HG03565 (cell line): ENCODE measurements at regions not wholly inside any gene's neighbourhood (a gene's known extent, or its start where the extent isn't known, plus 50 kb on each side); places are given as distances from the start of the nearest gene placed in this dataset.

Experiments used
- ATAC-seq: cut with Tn5 transposase; IDR thresholded peaks from one replicate; pipeline ENCODE4 v1.9.1; 2021; ENCODE audit warnings: mild to moderate bottlenecking, moderate library complexity; ENCODE audit not compliant: unreplicated experiment

DNA sequence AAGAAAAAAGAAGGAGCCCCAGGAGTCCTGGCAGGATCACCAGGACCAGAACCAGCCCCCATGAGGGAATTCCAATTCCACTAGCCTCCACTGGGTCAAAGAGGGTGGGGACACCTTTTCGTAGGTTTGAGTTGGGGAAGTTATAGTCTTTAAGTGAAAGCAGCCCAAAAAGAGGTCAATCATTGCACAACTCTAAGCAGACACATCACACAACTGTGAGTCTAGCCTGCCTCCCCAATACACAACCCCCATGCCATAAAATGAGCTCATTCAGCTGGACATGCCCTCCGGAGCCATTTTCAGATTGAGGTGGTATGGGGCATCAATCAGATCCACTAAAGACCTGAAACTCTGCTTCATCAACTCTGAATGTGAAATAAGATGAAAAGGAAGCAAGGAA is 179.9 kb downstream of the NPHP4 start:
- ATAC-seq, result no peak

DNA sequence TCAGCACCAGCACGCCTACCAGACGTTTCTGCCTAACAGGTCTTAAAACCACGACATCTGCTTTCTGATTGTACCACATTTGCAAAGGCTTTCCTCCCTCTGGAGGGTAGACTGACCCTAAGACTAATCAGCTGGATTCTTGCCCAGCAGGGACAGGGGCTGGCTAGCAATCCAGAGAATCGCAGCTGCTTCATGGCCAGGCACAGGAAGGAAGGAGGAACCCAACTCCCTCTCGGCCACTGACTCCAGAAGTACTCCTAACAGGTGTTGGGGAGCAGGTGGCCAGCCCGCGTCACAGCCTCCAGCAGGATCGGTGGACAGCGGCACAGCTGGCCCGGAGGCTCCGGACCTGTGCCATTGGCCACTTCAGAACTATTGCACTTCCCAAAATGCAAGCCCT is 180.8 kb downstream of the NPHP4 start:
- ATAC-seq, result no peak

DNA sequence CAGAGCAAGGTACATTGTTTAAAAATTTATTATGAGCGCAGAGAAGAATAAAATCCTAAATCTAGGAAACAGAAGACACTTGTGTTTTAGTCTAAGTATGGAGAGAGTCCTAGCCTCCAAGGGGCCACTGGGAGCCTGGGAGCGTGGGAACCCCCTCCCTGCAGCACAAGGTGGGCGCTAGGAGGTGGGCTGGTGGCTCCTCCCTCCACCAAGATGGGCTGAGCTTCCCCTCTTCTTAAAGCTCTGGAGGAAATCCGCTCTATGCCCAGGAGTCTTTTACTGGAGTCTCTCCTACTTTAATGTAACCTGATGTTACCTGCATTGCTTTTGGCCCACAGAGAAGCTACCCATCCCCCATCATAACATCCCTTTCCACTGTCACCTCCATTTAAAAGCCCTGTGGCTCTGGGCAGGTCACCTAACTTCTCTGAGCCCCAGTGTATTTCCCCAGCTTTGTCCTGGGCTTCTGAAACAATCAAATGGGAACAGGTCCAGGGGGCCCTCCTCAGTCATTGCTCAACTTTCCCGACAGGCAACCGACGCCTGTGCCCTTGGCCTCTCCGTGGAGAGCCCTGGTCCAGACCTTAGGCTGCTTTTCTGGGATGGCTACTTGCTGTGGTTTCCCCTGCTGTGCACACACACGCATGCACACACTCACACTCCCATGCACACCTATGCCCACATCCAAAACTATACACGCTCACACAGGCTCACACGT is 181.5 kb downstream of the NPHP4 start:
- ATAC-seq, result no peak

DNA sequence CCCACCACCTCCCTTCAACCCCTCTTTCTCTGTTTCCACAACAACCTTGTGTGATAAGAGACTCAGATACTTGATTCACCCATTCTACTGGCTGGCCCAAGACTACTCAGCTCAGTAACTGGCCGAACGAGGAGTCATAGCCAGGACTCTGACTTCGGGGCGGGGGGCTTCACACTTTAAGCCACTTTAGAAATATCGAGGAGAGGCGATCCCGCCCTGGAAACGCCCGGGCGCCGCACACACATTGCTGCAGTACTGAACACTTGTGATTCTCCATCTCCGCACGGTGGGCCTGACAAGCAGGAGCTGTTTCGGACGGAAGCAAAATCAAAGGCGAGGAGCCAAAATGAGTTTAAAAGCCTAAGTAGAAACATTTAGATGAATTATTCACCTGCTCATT is 182.1 kb downstream of the NPHP4 start:
- ATAC-seq, result no peak

DNA sequence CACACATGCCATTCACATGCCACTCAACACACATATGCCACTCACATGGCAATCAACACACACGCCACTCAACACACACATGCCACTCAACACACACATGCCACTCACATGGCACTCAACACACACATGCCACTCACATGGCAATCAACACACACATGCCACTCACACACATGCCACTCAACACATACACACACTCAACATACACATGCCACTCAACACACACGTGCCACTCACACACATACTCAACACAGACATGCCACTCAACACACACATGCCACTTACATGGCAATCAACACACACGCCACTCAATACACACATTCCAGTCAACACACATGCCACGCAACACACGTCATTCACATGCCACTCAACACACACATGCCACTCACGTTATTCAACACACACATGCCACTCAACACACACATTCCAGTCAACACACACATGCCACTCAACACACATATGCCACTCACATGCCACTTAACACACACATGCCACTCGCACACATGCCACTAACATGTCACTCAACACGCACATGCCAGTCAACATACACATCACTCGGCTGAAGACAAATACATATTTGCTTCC is 182.9 kb downstream of the NPHP4 start:
- ATAC-seq, result no peak

DNA sequence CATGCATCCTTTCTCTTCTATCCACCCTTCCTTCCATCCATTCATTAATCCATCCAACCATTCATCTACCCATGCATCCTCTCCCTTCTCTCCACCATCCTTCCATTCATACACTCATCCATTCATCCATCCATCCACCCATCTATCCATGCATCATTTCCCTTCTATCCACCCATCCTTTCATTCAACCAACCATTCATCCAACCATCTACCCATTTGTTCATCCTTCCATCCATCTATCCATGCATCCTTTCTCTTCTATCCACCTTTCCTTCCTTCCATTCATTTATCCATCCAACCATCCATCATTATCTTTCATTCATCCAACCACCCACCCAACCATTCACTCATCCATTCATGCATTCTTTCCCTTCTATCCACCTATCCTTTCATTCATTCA is 188.4 kb downstream of the NPHP4 start:
- no peak for ATAC-seq

DNA sequence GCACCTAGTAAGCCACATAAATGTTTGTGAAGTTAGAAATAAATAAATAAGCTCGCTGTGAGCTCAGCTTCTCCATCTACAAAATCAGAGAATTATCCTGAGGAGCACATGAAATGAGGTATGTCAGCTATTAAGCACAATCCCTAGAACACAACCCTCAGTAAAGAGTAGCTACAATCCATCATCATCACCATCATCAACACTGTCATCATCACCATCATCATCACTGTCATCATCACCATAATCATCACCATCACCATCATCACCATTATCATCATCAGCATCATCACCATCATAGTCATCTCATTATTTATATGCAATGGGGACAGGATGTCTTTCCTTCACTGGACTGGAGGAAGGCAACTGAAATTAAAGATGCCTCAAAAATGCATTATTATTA is 189.6 kb downstream of the NPHP4 start:
- no peak for ATAC-seq

DNA sequence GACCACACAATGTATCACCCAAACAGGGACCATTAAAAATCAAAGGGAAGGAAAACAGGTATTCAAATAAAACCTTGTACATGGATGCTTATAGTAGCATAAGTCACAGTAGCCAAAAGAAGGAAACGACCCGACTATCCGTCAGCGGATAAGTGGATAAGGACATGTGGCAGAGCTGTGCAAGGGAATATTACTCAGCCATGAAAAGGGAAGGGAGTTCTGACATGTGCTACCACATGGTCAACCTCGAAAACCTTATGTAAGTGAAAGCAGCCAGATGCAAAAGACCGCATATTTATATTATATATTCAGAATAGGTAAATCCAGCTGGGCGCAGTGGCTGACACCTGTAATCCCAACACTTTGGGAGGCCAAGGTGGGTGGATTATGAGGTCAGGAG is 193.3 kb downstream of the NPHP4 start:
- ATAC-seq, result no peak

DNA sequence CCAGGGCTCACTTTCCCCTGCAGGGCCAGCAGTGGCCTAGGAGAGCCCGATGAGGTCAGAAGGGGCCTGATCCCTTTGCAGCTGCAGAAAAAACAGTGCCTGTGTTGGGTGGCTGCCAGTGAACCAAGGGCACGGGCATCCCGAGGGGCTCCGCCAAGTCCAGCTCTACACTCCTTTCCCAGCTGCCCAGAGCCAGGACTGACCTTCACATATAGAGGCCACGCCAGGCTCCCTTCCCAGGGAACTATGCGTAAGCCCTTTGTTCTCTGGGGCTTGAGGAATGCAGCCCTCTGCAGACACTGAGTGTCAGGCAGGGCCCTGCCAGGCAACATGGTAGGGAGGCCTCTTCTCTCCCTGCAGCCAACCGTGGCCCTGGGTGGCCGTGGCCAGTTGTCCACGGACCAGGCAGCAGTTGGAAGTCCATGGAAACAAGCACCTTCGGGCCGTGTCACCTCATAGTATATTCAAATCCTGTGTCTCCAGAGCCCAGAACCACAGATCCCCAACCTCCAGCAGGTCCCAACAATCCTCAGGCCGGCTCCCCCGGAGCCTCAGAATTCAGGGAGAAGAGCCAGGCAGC is 194.0 kb downstream of the NPHP4 start:
- ATAC-seq, result no peak

DNA sequence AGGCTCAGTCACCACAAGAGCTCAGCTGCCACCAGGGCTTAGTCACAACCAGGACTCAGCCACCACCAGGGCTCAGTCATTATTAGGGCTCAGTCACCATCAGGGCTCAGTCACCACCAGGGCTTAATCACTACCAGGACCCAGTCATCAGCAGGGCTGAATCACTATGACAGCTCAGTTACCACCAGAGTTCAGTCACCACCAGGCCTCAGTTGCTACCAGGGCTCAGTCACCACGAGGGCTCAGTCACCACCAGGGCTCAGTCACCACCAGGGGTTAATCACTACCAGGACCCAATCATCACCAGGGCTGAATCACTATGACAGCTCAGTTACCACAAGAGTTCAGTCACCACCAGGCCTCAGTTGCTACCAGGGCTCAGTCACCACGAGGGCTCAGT is 196.2 kb downstream of the NPHP4 start:
- ATAC-seq, result no peak

DNA sequence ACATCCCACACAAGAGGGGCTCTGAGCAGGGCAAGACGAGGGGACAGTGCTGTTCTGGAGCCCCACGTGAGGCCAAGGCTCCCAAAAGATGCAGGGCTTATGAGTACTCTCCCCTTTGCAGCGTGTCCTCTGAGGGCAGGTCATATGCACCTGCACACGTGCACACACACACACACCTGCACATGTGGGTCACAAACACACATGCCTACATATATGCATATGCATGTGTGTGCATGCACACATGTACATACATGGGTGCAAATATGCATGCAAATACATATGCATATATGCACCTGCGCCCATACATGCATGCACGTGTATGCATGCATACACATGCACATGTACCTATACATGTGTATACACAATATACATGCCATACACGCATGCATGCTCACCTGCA is 197.9 kb downstream of the NPHP4 start:
- no peak for ATAC-seq

DNA sequence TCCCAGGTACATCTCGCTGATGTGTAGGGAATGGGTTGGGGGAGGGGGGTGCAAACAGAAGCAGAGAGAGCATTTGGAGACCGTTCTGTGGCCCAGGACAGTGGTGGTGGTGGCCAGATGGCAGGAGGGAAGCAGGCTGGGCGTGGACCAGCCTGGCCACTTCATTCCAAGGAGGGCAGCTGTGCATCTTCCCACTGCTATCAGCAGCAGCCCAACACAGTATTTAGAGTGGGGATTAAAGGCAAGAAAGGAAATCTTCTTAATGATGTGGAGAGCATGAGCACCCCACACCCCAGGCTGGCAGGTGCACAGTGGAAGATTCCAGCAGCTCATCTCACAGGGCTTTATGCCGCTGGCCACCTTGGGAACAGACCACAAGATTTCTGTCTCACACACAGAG is 198.7 kb downstream of the NPHP4 start:
- no peak for ATAC-seq

DNA sequence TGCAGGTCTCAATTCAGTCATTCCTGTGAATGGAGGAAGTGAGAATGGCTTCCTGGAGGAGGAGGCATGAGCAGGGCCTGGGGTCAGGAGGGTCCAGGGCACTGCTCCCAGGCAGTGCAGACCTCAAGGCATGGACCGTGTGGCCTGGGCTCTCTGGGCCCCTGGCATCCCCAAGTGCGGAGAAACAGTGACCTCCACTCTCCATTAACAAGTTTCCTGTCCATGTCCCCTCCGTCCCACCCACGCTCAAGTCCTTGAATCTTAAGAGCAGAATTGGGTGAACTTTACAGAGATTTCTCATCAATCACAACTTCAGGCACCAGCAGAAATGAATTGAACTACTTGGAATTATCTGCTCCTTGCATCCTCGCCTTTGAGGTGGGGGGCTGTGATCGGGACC is 211.1 kb downstream of the NPHP4 start:
- no peak for ATAC-seq

DNA sequence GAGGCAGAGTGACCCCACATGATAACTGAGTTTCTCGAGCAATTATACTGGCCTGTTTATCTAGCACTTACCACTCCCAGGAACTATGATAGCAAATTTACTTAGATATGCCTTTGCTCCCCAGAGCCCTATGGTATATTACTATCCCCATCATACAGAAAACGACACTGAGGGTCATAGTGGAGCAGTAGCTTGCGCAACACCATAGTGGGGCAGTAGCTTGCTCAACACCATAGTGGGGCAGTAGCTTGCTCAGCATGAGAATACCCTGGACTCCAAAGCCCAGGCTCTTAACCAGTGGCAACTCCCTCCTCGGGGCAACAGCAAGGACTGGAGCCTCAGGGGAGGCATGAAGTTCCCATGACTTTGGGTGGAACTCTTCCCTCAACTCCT is 211.9 kb downstream of the NPHP4 start:
- no peak for ATAC-seq

DNA sequence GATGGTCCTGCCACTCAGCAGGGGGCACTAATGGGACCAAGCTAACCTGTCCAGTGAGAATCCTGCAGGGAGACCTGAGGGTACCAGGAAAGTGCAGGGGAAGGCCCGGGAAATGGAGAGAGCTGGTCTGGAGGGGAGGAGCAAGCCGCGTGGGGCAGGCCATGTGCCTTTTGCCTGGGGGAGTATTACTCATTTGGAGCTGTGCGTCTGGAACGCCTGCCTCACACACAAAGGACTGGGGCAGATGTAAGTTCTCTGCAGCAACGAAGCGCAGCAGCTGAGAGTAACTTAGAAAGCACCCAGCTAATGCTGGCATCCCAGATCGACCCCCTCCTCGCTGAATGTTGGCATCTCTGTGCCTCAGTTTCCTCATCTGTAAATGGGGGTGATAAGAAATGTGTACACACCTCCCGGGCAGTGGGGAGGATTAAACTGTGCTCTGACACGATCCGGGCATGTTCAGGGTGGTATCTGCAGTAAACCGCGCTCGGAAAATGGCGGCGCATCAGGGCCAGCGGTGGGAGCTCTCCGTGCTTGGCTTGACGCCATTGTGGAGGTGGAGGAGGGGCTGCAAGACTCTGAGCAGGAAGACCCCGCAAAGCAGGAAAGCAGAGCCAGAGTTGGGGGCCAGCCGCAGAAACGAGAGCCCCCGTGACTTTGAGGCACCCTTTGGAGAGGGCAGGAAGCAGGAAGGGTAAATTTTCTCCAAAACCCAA is 212.5 kb downstream of the NPHP4 start:
- ATAC-seq, result no peak

DNA sequence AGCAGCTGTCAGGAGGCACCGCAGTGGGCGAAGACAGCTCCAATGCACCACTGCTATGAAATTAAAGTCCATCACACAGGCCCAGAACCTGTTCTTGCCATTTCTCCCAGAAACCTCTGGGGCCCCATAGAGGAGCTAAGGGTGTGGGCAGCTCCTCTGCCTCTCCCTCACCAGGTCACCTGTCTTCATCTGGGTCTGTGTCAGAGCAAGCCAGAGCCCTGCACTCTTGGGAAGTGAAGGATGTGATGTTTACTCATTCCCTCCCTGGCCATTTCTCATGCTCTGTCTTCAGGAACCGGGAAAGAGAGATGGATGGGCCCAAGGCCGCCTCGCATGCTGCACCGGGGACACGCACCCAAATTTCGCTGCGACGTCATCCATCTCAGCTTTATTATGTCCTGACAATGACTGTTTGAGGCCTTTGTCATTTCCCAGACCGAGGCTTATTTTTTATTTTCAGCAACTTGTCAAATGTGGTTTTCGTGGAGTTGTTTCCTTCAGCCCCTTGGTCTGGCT is 216.1 kb downstream of the NPHP4 start:
- ATAC-seq, result no peak

DNA sequence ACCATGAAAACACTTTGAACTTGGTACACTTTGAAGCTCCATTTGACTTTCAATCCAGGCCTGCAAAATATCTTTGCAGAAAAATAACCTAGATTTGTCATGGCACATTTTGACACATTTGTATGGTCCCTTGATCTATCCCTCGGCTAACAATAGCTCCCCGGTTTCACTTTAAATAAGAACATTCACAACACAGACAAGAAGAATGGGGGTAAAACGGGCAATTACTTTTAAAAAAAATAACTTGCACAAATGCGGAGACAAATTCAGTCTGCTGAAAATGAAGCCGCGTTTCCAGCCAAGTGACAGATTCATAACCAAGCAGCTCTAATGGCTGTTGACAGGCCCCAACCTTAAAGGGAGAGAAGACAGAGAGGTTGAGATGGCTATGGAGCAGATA is 218.2 kb downstream of the NPHP4 start:
- ATAC-seq, result no peak

DNA sequence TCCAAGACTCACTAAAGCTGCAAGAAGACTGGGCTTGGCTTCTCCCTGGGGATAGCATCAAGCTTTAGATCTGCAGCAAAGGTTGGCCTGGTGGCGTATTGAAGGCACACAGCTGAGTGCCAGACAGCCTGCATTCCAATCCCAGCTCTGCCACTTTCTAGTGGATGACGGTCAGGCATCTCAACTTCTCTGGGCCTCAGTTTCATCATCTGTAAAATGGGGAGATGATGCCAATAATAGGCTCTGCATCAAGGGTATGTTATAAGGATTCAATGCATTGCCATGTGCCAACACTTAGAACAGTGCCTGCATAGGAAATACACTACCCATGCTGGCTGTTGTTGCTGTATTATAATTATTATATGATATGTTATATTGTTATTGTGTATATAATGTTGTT is 220.4 kb downstream of the NPHP4 start:
- no peak for ATAC-seq

DNA sequence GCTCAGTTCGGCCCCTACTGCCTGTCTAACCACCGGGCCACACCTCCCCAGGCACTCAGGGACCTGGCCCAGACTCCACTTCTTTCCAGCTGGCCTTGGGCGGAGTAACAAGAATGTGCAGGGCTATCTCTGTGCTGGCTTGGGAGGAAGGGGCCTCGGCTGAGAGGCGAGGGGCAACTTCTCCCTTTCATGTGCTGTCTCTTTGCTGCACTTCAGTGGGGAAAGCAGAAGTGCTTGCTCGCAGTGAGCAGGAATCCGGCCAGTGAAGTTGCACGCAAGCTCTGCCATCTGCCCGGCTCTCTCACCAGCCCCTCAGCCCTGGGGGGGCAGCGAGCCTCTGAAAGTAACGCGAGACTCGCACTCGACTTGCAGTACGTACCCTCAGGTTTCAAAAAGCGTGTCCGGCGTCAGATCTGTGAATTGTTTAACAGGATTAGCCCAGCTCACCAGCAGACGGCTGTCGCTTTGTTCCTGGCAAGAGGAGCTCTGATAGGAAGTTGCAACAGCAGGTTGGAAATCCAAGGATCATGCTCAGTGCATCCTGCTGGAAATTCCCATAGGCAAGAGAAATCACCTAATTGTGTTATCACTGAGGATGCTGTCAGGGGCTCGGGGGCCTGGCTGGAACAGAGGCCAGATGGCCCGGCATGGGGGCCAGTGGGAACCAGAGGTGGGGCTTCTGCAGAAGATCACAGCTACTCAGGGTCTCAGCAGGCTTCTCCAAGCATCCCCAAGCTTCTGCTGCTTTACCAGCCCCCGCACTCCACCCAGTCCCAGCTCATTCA is 221.1 kb downstream of the NPHP4 start:
- ATAC-seq, result no peak

DNA sequence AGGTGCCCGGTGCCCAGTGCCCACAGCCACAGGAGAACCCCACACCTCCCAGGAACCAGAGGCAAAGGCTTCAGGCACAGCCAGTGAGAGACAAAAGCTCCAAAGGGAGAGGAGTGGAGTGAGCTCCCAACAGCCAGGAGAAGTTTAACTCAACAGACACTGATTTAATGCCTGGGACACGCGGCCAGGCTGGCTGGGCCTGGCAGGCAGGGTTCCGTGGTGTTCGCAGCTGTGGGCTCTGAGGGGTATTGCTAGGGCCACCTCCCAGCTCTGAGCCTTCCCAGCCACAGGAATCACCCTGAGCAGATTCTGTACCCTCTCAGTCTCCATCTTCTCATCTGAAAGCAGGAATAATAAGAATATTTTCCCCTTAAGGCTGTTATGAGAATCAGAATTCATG is 222.5 kb downstream of the NPHP4 start:
- no peak for ATAC-seq

DNA sequence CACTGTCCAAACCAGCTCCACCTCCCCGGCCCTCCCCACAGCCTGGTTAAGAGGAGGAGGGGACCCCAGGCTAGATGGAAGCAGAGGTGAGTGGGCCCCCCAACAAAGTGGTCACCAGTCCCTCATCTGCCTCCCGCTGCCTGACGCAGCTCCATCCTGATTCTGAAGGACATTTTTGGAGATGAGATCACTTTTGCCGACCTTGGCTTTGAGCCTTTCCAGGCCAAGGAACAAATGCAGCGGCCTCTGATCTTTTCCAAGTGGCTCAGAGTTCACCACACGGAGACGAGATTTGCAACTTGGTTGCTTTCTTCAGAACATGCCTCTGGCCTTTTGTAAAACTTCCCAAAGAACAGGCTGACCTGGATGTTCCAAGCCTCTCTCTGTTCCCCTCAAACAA is 223.1 kb downstream of the NPHP4 start:
- no peak for ATAC-seq
